ENCODE measurements at regions not wholly inside any gene's neighbourhood (a gene's known extent, or its start where the extent isn't known, plus 50 kb on each side); places are given as distances from the start of the nearest gene placed in this dataset.

DNA sequence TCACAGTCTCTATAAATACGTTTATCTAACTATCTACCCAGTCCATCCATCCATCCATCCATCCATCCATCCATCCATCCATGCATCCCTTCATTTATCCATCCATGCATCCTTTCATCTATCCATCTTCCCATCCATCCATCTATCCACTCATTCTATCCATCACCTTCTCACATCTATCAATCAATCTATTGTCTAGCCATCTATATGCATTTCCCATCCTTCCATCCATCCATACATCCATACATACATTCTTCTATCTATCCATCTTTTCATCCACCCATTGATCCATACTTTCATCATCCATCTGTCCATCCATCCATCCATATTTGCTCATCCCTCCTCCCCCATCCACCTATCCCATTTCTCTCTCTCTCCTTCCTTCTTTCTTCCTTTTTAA, 51.6 kb upstream of the CTNNBL1 start:
- no peak for TF ChIP-seq EZH2 (IDR thresholded peaks at IDR 0.05; ENCODE audit: insufficient read depth, poor library complexity, severe bottlenecking)
- TF ChIP-seq EZH2phosphoT487 (IDR thresholded peaks at IDR 0.05; ENCODE audit: insufficient read depth, low read depth), result no peak

All from GM23248 (cell line).